Kidney (tissue), 13 donors: ENCODE measurements at regions not wholly inside any gene's neighbourhood (a gene's known extent, or its start where the extent isn't known, plus 50 kb on each side); places are given as distances from the start of the nearest gene placed in this dataset.

Experiments
- DNase-seq, 5 donors: peaks; one replicate each; pipeline ENCODE4 v3.0.0-alpha.2; 2013 to 2020
- FAIRE-seq: peaks from 2 replicates; lab custom pipeline; 2012; peaks lifted over from hg19 to GRCh38; lab: Jason Lieb, UNC
- H3K27ac ChIP-seq, 2 donors: one replicate each; pipeline ENCODE4 v1.7.0; 2013; ENCODE audit warnings: low read depth in 2 of 2, low read length in 2 of 2, inconsistent platforms in 1 of 2
- H3K27me3 ChIP-seq: one replicate; pipeline ENCODE4 v1.7.1; 2013; ENCODE audit warnings: low read length, inconsistent platforms; ENCODE audit not compliant: control insufficient read depth, insufficient read depth
- H3K36me3 ChIP-seq, 3 donors: one replicate each; pipeline versions ENCODE4 v1.7.0 to v1.7.1; 2013; ENCODE audit warnings: low read length in 3 of 3, control low read depth in 1 of 3, inconsistent platforms in 1 of 3; ENCODE audit not compliant: insufficient read depth in 3 of 3, control insufficient read depth in 2 of 3
- H3K4me1 ChIP-seq, 3 donors: one replicate each; pipeline versions ENCODE4 v1.7.0 to v1.7.1; 2013; ENCODE audit warnings: low read length in 3 of 3, inconsistent platforms in 1 of 3, low read depth in 1 of 3; ENCODE audit not compliant: control insufficient read depth in 2 of 3, insufficient read depth in 2 of 3
- H3K4me3 ChIP-seq, 3 donors: one replicate each; pipeline versions ENCODE4 v1.7.0 to v1.8.1; 2013; ENCODE audit warnings: low read length in 3 of 3, control low read depth in 1 of 3, inconsistent platforms in 1 of 3
- H3K9ac ChIP-seq, 3 donors: one replicate each; pipeline versions ENCODE4 v1.7.0 to v1.7.1; 2013; ENCODE audit warnings: low read length in 3 of 3, control low read depth in 1 of 3, inconsistent platforms in 1 of 3
- H3K9me3 ChIP-seq, 3 donors: one replicate each; pipeline versions ENCODE4 v1.7.0 to v1.7.1; 2013; ENCODE audit warnings: low read length in 3 of 3, control low read depth in 1 of 3, inconsistent platforms in 1 of 3; ENCODE audit not compliant: control insufficient read depth in 2 of 3, insufficient read depth in 1 of 3
- intact Hi-C: fragments of 100-400 bp; cut with DNase I; formaldehyde crosslinking; loops from one replicate; pipeline ENCODE4 v1.11.1; 2022
- TF ChIP-seq, protein P1 (sequence below): IDR thresholded peaks from 3 replicates; pipeline ENCODE4 v1.5.1; 2012; ENCODE audit warnings: mild to moderate bottlenecking, moderate library complexity, borderline replicate concordance; ENCODE audit not compliant: insufficient read depth; ENCODE audit errors: extremely low read depth
- donor health status: control.
- donor health status: control.
- donor health status: control.
- donor health status: control.
- donor health status: control.
- donor health status: DM: yes; HTN: yes; CAD: no.
- donor health status: Normal renal cell carcinoma (clear cell type).

DNA sequence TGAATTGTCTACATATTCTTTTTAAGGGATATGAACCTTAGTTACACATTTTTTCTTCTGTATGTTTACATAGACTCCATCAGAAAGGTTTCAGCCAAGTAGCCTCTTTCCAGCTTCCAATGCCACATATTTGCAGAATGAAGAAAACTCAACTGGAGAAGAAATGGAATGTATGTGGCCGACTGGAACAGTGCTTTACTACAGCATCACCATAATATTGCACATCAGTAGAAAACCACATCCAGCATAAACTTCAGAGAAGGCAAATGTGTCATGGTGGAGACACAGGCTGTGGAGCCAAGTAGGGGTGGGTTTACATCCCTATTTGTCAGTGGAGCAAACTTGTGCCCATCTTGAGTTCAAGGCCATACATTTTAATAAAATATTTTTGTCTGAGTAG lies 204.8 kb upstream of the LDB2 start:
- H3K4me1 ChIP-seq: no peaks in the 10 kb centered on the region

DNA sequence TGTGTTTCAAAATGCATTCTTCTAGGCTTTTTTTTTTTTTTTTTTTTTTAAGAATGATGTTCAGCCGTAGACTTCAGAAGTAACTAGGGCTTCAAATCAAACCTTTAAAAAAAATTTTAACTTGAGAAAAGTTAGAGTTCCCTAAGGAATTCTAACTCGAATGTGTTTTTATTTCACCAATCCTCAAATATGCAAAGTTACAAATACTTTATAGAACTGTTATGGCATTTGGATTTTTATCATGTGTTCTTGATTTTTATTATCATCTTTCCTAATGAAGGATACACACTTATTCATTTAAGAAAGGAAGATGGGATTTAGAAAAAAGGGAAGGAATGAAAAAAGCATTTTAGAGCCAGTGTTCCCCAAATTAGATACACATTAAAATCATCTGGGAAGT lies 200.6 kb upstream of the LDB2 start:
- no peak overlapping the region for H3K9ac ChIP-seq
- intact Hi-C loops: no loop called here
- H3K4me3 ChIP-seq: no peak overlapping the region
- no peak for DNase-seq
- H3K4me1 ChIP-seq: peaks cover 0 to 3% (median 0%) of the 10 kb centered on the region in 3 donors
- H3K36me3 ChIP-seq: no peaks in the 10 kb centered on the region
- no peaks in the 10 kb centered on the region for H3K27me3 ChIP-seq
- no peak for FAIRE-seq
- H3K27ac ChIP-seq: no peak overlapping the region
- TF ChIP-seq, protein P1, sequence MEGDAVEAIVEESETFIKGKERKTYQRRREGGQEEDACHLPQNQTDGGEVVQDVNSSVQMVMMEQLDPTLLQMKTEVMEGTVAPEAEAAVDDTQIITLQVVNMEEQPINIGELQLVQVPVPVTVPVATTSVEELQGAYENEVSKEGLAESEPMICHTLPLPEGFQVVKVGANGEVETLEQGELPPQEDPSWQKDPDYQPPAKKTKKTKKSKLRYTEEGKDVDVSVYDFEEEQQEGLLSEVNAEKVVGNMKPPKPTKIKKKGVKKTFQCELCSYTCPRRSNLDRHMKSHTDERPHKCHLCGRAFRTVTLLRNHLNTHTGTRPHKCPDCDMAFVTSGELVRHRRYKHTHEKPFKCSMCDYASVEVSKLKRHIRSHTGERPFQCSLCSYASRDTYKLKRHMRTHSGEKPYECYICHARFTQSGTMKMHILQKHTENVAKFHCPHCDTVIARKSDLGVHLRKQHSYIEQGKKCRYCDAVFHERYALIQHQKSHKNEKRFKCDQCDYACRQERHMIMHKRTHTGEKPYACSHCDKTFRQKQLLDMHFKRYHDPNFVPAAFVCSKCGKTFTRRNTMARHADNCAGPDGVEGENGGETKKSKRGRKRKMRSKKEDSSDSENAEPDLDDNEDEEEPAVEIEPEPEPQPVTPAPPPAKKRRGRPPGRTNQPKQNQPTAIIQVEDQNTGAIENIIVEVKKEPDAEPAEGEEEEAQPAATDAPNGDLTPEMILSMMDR: no peak
- H3K9me3 ChIP-seq: no peaks in the 10 kb centered on the region

More for the DNA sequence above, 204.8 kb upstream of the LDB2 start:
- Histone ChIP-seq H3K9me3 (no peaks in the 10 kb centered on the region), H3K4me3 (no peak overlapping the region), H3K9ac (no peak overlapping the region), H3K27me3 (no peaks in the 10 kb centered on the region), H3K36me3 (no peaks in the 10 kb centered on the region), H3K27ac (no peak overlapping the region)
- DNase-seq: no peak
- FAIRE-seq: no peak
- intact Hi-C loops: no loop called here
- TF ChIP-seq, protein P1: no peak

GRCh38 chr4:17098401-17098800 lies 200.0 kb upstream of the LDB2 start:
- H3K4me1 ChIP-seq: peaks cover 0 to 3% (median 0%) of the 10 kb centered on the region in 3 donors
- TF ChIP-seq, protein P1: no peak
- no peak overlapping the region for H3K4me3 ChIP-seq
- DNase-seq: no peak
- no peaks in the 10 kb centered on the region for H3K27me3 ChIP-seq
- H3K36me3 ChIP-seq: no peaks in the 10 kb centered on the region
- H3K9ac ChIP-seq: no peak overlapping the region
- no peak overlapping the region for H3K27ac ChIP-seq
- intact Hi-C loops: no loop called here
- no peak for FAIRE-seq
- no peaks in the 10 kb centered on the region for H3K9me3 ChIP-seq

- no peak overlapping the region for H3K4me3 ChIP-seq
- H3K27me3 ChIP-seq: no peaks in the 10 kb centered on the region
- no peak overlapping the region for H3K9ac ChIP-seq
- peaks cover 0 to 3% (median 0%) of the 10 kb centered on the region in 3 donors for H3K4me1 ChIP-seq
- no peaks in the 10 kb centered on the region for H3K36me3 ChIP-seq
- FAIRE-seq (no peak), DNase-seq (no peak)
- intact Hi-C loops: no loop called here
- H3K27ac ChIP-seq: no peak overlapping the region
- H3K9me3 ChIP-seq: no peaks in the 10 kb centered on the region
- TF ChIP-seq, protein P1: no peak
Observed at GRCh38 chr4:17097362-17097761, 198.9 kb upstream of the LDB2 start.
